Astrocyte (in vitro differentiated cells and primary cell): ENCODE measurements at regions not wholly inside any gene's neighbourhood (a gene's known extent, or its start where the extent isn't known, plus 50 kb on each side); places are given as distances from the start of the nearest gene placed in this dataset.
A peak's percentile ranks its signal among the peaks of the same experiment; 100 is the strongest.

Experiments
- DNase-seq: peaks from one replicate; pipeline ENCODE4 v3.0.0-alpha.2; 2010; ENCODE audit warnings: low read depth
- FAIRE-seq: peaks from 2 replicates; lab custom pipeline; 2011; peaks lifted over from hg19 to GRCh38; lab: Jason Lieb, UNC
- H2AFZ ChIP-seq: 2 replicates; pipeline ENCODE4 v1.6.0; 2012; ENCODE audit warnings: low read depth, low read length, inconsistent platforms
- H3K27ac ChIP-seq: 2 replicates; pipeline ENCODE4 v1.5.1; 2011; ENCODE audit warnings: low read depth, low read length, inconsistent platforms
- H3K27me3 ChIP-seq: 2 replicates; pipeline ENCODE4 v1.6.0; 2011; ENCODE audit warnings: low read length, inconsistent platforms; ENCODE audit not compliant: insufficient read depth
- H3K36me3 ChIP-seq: 2 replicates; pipeline ENCODE4 v1.5.1; 2011; ENCODE audit warnings: low read length, inconsistent platforms; ENCODE audit not compliant: insufficient read depth
- H3K4me1 ChIP-seq: 2 replicates; pipeline ENCODE4 v1.5.1; 2011; ENCODE audit warnings: low read length, inconsistent platforms; ENCODE audit not compliant: insufficient read depth
- H3K4me2 ChIP-seq: 2 replicates; pipeline ENCODE4 v1.6.0; 2012; ENCODE audit warnings: low read length, inconsistent platforms
- H3K4me3 ChIP-seq: 2 replicates; pipeline ENCODE4 v1.5.1; 2011; ENCODE audit warnings: low read depth, mild to moderate bottlenecking, low read length, inconsistent platforms; ENCODE audit not compliant: insufficient read depth
- H3K79me2 ChIP-seq: 2 replicates; pipeline ENCODE4 v1.6.0; 2012; ENCODE audit warnings: mild to moderate bottlenecking, low read length, inconsistent platforms; ENCODE audit not compliant: insufficient read depth
- H3K9ac ChIP-seq: 2 replicates; pipeline ENCODE4 v1.6.0; 2012; ENCODE audit warnings: mild to moderate bottlenecking, low read length, inconsistent platforms
- H3K9me3 ChIP-seq: 2 replicates; pipeline ENCODE4 v1.5.1; 2012; ENCODE audit warnings: low read depth, mild to moderate bottlenecking, low read length, inconsistent platforms; ENCODE audit not compliant: insufficient read depth
- H4K20me1 ChIP-seq: 2 replicates; pipeline ENCODE4 v1.6.0; 2012; ENCODE audit warnings: low read length, inconsistent platforms; ENCODE audit not compliant: insufficient read depth
- H3K27ac Mint-ChIP-seq: one replicate; pipeline ENCODE4 v1.8.0; 2021; ENCODE audit warnings: mild to moderate bottlenecking, mixed read lengths; ENCODE audit not compliant: unreplicated experiment
- H3K27me3 Mint-ChIP-seq: one replicate; pipeline ENCODE4 v1.8.0; 2021; ENCODE audit warnings: low read depth, mixed read lengths; ENCODE audit not compliant: unreplicated experiment
- H3K36me3 Mint-ChIP-seq: one replicate; pipeline ENCODE4 v1.8.0; 2021; ENCODE audit warnings: low read depth, mixed read lengths; ENCODE audit not compliant: unreplicated experiment
- H3K4me1 Mint-ChIP-seq: one replicate; pipeline ENCODE4 v1.8.0; 2021; ENCODE audit warnings: low read depth, mixed read lengths; ENCODE audit not compliant: unreplicated experiment
- H3K4me3 Mint-ChIP-seq: one replicate; pipeline ENCODE4 v1.8.0; 2021; ENCODE audit warnings: mild to moderate bottlenecking, moderate library complexity, mixed read lengths; ENCODE audit not compliant: unreplicated experiment
- H3K9me3 Mint-ChIP-seq: one replicate; pipeline ENCODE4 v1.8.0; 2021; ENCODE audit warnings: mild to moderate bottlenecking, mixed read lengths; ENCODE audit not compliant: unreplicated experiment
- CTCF ChIP-seq: IDR thresholded peaks from 2 replicates; pipeline ENCODE4 v1.5.1; 2011; ENCODE audit warnings: low read depth, mild to moderate bottlenecking, inconsistent platforms, low read length, moderate library complexity; ENCODE audit not compliant: insufficient read depth
- EZH2 ChIP-seq: IDR thresholded peaks from 2 replicates; pipeline ENCODE4 v1.6.1; 2012; ENCODE audit warnings: mild to moderate bottlenecking, low read length, inconsistent platforms; ENCODE audit not compliant: insufficient read depth

GRCh38 chr6:6815732-6816131 is 227.2 kb downstream of the LY86 start:
- DNase-seq, result no peak
- H2AFZ ChIP-seq, result peak overlapping the region; percentile 34
- H3K27me3 Mint-ChIP-seq, result peaks cover 7% of the 10 kb centered on the region
- H3K9me3 Mint-ChIP-seq, result no peaks in the 10 kb centered on the region
- no peak overlapping the region for H3K9ac ChIP-seq
- no peak overlapping the region for H3K4me3 ChIP-seq
- peaks cover 14% of the 10 kb centered on the region for H3K4me1 ChIP-seq
- no peak for FAIRE-seq
- H3K4me2 ChIP-seq, result no peak overlapping the region
- H3K4me1 Mint-ChIP-seq, result peaks cover 9% of the 10 kb centered on the region
- no peak for TF ChIP-seq CTCF
- H3K27ac Mint-ChIP-seq, result no peak overlapping the region
- peaks cover 5% of the 10 kb centered on the region for H3K27me3 ChIP-seq
- no peaks in the 10 kb centered on the region for H3K9me3 ChIP-seq
- H4K20me1 ChIP-seq, result no peaks in the 10 kb centered on the region
- H3K36me3 Mint-ChIP-seq, result no peaks in the 10 kb centered on the region
- no peaks in the 10 kb centered on the region for H3K36me3 ChIP-seq
- H3K4me3 Mint-ChIP-seq, result no peak overlapping the region
- no peak overlapping the region for H3K27ac ChIP-seq
- no peaks in the 10 kb centered on the region for H3K79me2 ChIP-seq

- FAIRE-seq, result no peak
- Histone ChIP-seq H3K4me3 (no peak overlapping the region), H3K27me3 (peaks cover 5% of the 10 kb centered on the region), H4K20me1 (no peaks in the 10 kb centered on the region), H3K4me1 (peaks cover 4% of the 10 kb centered on the region), H3K27ac (no peak overlapping the region), H2AFZ (no peak overlapping the region), H3K79me2 (no peaks in the 10 kb centered on the region), H3K9ac (no peak overlapping the region), H3K36me3 (no peaks in the 10 kb centered on the region), H3K4me2 (no peak overlapping the region), H3K9me3 (no peaks in the 10 kb centered on the region)
- H3K4me1 Mint-ChIP-seq, result peaks cover 3% of the 10 kb centered on the region
- no peaks in the 10 kb centered on the region for H3K36me3 Mint-ChIP-seq
- H3K9me3 Mint-ChIP-seq, result no peaks in the 10 kb centered on the region
- no peak for DNase-seq
- peaks cover 7% of the 10 kb centered on the region for H3K27me3 Mint-ChIP-seq
- no peak overlapping the region for H3K27ac Mint-ChIP-seq
- H3K4me3 Mint-ChIP-seq, result no peak overlapping the region
- TF ChIP-seq EZH2, result no peak
- no peak for TF ChIP-seq CTCF
Observed at GRCh38 chr6:6816716-6817115, 228.2 kb downstream of the LY86 start.

DNA sequence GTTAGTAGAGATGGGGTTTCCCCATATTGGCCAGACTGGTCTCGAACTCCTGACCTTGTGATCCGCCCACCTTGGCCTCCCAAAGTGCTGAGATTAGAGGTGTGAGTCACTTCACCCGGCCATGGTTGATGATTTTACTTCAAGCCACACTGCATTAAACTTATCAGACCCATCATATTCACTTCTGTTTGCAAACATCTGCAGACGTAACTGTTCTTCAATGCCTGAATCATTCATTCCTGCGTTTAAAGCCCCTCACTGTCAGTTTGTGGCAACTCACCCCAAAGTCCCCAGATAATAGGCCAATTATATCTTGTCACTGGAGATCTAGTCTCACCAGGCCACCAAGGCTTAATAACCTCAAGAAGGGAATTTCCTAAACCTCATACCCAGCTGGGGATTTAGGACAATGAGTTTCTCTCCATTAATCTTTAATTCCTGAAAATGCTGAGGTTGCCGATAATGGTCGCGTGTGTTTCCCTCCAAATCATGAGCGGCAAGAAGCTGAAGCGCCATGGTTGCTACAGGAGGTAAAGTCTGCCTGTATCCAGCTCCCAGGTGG is 229.6 kb downstream of the LY86 start:
- no peaks in the 10 kb centered on the region for H3K36me3 Mint-ChIP-seq
- no peak for TF ChIP-seq CTCF
- no peak for TF ChIP-seq EZH2
- no peak for FAIRE-seq
- Histone ChIP-seq H3K9ac (no peak overlapping the region), H3K36me3 (no peaks in the 10 kb centered on the region), H3K4me1 (no peaks in the 10 kb centered on the region), H3K4me2 (no peak overlapping the region), H4K20me1 (no peaks in the 10 kb centered on the region), H3K27ac (no peak overlapping the region), H2AFZ (no peak overlapping the region), H3K9me3 (no peaks in the 10 kb centered on the region), H3K79me2 (no peaks in the 10 kb centered on the region), H3K27me3 (peaks cover 5% of the 10 kb centered on the region), H3K4me3 (no peak overlapping the region)
- H3K27ac Mint-ChIP-seq, result no peak overlapping the region
- H3K4me1 Mint-ChIP-seq, result no peaks in the 10 kb centered on the region
- no peak for DNase-seq
- H3K4me3 Mint-ChIP-seq, result no peak overlapping the region
- peaks cover 8% of the 10 kb centered on the region for H3K27me3 Mint-ChIP-seq
- no peaks in the 10 kb centered on the region for H3K9me3 Mint-ChIP-seq
